C4-2B (cell line): ENCODE measurements at regions not wholly inside any gene's neighbourhood (a gene's known extent, or its start where the extent isn't known, plus 50 kb on each side); places are given as distances from the start of the nearest gene placed in this dataset.

Experiments used
- ZFX ChIP-seq: fragments of 450-650 bp; IDR thresholded peaks from 2 replicates; pipeline ENCODE4 v1.6.1; 2017
- TF ChIP-seq, protein P1 (sequence below): fragments of 450-650 bp; conservative IDR thresholded peaks from 2 replicates; pipeline ENCODE4 v1.5.1; 2017; ENCODE audit warnings: mild to moderate bottlenecking

DNA sequence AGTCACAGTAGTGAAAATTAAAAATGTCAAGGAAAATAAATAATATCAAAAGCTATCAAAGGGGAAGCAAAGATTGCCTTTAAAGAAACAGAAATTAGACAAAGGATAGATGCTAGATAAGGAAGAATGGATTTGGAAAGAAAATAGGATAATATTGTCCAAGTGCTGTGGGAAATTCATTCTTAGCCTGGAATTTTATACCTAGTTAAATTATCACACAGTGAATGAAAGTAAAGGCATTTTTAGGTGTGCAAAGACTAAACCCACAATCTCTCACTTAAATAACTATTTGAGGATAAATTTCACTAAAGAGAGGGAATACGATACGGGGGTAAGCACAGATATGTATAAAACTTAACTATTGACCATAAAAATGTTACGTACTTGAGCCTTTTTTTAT is 511.1 kb downstream of the TMEM135 start:
- TF ChIP-seq, protein P1, sequence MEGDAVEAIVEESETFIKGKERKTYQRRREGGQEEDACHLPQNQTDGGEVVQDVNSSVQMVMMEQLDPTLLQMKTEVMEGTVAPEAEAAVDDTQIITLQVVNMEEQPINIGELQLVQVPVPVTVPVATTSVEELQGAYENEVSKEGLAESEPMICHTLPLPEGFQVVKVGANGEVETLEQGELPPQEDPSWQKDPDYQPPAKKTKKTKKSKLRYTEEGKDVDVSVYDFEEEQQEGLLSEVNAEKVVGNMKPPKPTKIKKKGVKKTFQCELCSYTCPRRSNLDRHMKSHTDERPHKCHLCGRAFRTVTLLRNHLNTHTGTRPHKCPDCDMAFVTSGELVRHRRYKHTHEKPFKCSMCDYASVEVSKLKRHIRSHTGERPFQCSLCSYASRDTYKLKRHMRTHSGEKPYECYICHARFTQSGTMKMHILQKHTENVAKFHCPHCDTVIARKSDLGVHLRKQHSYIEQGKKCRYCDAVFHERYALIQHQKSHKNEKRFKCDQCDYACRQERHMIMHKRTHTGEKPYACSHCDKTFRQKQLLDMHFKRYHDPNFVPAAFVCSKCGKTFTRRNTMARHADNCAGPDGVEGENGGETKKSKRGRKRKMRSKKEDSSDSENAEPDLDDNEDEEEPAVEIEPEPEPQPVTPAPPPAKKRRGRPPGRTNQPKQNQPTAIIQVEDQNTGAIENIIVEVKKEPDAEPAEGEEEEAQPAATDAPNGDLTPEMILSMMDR, result no peak
- no peak for TF ChIP-seq ZFX
